Bronchial epithelial cell (primary cell): ENCODE measurements at regions not wholly inside any gene's neighbourhood (a gene's known extent, or its start where the extent isn't known, plus 50 kb on each side); places are given as distances from the start of the nearest gene placed in this dataset.

Experiments used
- DNase-seq: peaks from one replicate; pipeline ENCODE4 v3.0.0-alpha.2; 2010; ENCODE audit warnings: low read depth
- FAIRE-seq: peaks from 2 replicates; lab custom pipeline; 2011; peaks lifted over from hg19 to GRCh38; lab: Jason Lieb, UNC
- H3K27me3 ChIP-seq: 2 replicates; pipeline ENCODE4 v1.5.1; 2011; ENCODE audit warnings: low read length; ENCODE audit not compliant: control insufficient read depth, insufficient read depth
- H3K36me3 ChIP-seq: 2 replicates; pipeline ENCODE4 v1.5.1; 2011; ENCODE audit warnings: low read length; ENCODE audit not compliant: control insufficient read depth, insufficient read depth
- H3K4me3 ChIP-seq: 2 replicates; pipeline ENCODE4 v1.5.1; 2011; ENCODE audit warnings: mild to moderate bottlenecking, low read depth, low read length, control low read depth
- TF ChIP-seq, protein P1 (sequence below): IDR thresholded peaks from 2 replicates; pipeline ENCODE4 v1.5.1; 2011; ENCODE audit warnings: mild to moderate bottlenecking, moderate library complexity, low read length, control low read depth, inconsistent platforms; ENCODE audit not compliant: insufficient read depth, severe bottlenecking

DNA sequence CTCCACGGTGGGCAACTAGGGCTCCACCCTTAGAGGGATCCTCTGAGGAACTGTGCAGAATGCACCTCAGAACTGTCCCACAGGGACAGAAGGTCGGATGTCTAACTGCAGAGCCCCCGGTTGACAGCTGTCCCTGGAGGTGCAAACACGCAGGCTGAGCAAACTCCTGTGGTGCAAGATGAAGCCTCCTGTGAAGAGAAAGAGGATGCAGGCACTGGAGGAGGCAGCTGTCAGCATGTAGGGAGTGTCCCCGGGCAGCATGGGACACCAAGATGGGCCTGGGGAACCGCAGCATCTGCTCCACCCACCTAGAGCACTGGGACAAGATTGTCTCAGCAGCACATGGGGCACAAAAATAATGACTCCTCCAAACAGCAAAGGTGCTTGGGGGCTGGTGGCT lies 258.9 kb downstream of the ABHD5 start:
- FAIRE-seq (peak; percentile 64), DNase-seq (no peak)
- Histone ChIP-seq H3K4me3 (no peak overlapping the region), H3K27me3 (peaks cover 3% of the 10 kb centered on the region), H3K36me3 (no peaks in the 10 kb centered on the region)
- TF ChIP-seq, protein P1, sequence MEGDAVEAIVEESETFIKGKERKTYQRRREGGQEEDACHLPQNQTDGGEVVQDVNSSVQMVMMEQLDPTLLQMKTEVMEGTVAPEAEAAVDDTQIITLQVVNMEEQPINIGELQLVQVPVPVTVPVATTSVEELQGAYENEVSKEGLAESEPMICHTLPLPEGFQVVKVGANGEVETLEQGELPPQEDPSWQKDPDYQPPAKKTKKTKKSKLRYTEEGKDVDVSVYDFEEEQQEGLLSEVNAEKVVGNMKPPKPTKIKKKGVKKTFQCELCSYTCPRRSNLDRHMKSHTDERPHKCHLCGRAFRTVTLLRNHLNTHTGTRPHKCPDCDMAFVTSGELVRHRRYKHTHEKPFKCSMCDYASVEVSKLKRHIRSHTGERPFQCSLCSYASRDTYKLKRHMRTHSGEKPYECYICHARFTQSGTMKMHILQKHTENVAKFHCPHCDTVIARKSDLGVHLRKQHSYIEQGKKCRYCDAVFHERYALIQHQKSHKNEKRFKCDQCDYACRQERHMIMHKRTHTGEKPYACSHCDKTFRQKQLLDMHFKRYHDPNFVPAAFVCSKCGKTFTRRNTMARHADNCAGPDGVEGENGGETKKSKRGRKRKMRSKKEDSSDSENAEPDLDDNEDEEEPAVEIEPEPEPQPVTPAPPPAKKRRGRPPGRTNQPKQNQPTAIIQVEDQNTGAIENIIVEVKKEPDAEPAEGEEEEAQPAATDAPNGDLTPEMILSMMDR: no peak

DNA sequence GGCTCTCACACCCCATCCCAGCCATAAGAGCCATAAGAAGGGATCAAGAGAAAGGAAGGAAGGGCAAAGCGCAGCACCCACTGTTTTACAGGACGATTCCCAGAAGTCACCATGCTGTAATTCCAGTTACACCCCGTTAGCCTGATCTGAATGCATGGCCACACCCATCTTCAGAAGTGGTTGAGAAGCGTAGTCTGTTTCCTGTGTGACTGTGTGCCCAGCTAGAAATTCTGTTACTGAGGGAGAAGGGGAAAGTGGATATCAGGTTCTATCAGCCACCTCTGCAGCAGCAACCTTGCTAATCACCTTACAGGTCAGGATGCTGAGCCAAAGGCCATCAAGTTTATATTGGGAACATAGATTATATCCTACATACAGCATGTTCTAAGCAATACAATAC lies 260.0 kb downstream of the ABHD5 start:
- TF ChIP-seq, protein P1: no peak
- H3K4me3 ChIP-seq: no peak overlapping the region
- DNase-seq: no peak
- peaks cover 3% of the 10 kb centered on the region for H3K27me3 ChIP-seq
- no peaks in the 10 kb centered on the region for H3K36me3 ChIP-seq
- peak; percentile 52 for FAIRE-seq

DNA sequence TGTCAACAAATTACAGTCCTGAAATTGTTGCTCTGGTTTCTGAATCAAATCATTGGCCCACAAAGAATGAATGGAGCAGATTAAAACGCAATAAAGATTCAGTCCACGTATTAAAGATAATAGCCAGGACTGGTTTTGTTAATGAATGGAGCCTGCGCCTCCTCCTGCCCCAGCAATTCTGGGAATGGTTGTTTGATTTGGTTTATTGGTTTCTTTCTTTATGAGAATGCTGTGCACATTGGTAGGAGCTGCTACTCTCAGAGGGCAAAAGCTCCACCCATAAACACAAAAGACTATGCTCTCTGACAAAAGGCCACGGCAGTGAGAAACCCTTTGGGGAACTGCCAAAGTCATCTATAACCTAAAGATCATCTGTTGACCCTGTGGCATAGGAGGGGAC lies 261.1 kb downstream of the ABHD5 start:
- Histone ChIP-seq H3K4me3 (no peak overlapping the region), H3K27me3 (peaks cover 3% of the 10 kb centered on the region), H3K36me3 (no peaks in the 10 kb centered on the region)
- no peak for FAIRE-seq
- DNase-seq: no peak
- TF ChIP-seq, protein P1: no peak

DNA sequence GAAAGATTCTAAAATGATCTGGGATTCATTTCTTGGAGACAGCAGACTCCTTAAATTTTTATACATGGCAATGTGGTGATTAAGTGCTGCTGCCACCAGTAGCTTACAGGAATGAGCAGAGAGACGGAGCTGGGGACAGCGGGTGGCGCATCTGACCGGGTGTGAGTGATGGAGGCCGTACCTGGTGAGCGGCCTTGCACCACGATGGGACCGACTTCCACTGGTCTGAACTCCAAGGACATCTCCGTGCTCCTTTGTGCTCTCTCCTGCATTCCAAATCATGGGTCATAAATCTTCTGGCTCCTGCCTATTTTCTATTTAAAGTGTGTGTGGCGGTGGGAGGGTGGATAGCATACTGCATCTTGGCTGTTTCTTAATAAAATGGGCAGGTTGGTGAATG lies 262.6 kb downstream of the ABHD5 start:
- Histone ChIP-seq H3K27me3 (peaks cover 3% of the 10 kb centered on the region), H3K4me3 (no peak overlapping the region), H3K36me3 (no peaks in the 10 kb centered on the region)
- TF ChIP-seq, protein P1: no peak
- DNase-seq: no peak
- no peak for FAIRE-seq

DNA sequence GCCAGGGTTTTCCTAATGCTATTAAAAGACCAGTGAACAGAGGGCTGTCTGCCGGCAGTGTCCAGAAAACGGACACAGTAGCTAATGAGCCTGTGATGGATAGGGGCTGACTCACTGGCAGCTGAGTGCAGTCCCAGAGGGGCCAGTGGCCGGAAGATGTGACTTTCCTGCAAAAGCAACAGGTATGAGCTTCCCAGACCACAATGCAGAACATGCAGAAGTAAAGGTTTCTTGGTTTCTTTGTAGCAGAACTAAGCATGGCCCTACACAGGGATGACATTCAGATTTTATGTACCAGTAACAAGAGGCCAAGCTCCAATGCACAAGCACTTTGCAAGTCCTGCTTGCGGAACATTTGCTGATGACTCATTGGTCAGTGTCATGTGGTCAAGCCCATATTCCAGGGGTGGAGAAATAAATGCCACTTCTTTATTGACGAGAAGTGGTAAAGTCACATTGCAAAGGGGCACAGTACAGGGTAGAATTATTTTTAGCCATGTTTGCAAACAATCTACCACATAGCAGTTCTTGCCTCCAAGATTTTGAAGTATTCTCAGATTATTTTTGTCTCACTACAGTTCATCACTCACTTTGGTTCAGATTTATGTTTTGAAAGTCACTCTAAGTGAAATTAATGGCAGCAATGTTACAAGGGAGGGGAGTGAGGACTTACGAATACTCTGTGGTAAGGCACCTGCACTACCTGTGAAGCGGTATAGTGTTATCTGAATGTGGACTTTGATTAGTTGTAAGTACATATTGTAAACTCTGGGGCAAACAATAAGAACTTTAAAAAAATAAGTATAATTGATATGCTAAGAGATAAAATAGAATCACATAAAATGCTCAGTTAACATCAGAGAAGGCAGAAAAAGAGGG lies 263.3 kb downstream of the ABHD5 start:
- Histone ChIP-seq H3K27me3 (peaks cover 3% of the 10 kb centered on the region), H3K36me3 (no peaks in the 10 kb centered on the region), H3K4me3 (no peak overlapping the region)
- FAIRE-seq: no peak
- DNase-seq: no peak
- TF ChIP-seq, protein P1: no peak
